GM23338 (cell line): ENCODE measurements at regions not wholly inside any gene's neighbourhood (a gene's known extent, or its start where the extent isn't known, plus 50 kb on each side); places are given as distances from the start of the nearest gene placed in this dataset.

Experiments
- ATAC-seq: fragments of 200-7000 bp; cut with Tn5 transposase; 3 replicates; pipeline ENCODE4 v1.9.1; 2020
- DNase-seq: peaks from one replicate; pipeline ENCODE4 v3.0.0-alpha.2; 2015; ENCODE audit warnings: low spot score
- H2AFZ ChIP-seq: fragments of 200-600 bp; sonication (generic); 2 replicates; pipeline ENCODE4 v1.8.0; 2016; ENCODE audit warnings: antibody characterized with exemption, mild to moderate bottlenecking, moderate library complexity
- H3F3A ChIP-seq: fragments of 200-600 bp; sonication (generic); replicated peaks from 2 replicates; pipeline ENCODE4 v1.8.0; 2017; ENCODE audit warnings: antibody characterized with exemption, mixed run types, low read depth
- H3K27ac ChIP-seq: fragments of 200-600 bp; sonication (generic); 2 replicates; pipeline ENCODE4 v1.6.1; 2016; ENCODE audit warnings: low read depth
- H3K27me3 ChIP-seq: fragments of 200-600 bp; sonication (generic); 2 replicates; pipeline ENCODE4 v1.8.0; 2016; ENCODE audit warnings: mild to moderate bottlenecking, mixed run types, moderate library complexity; ENCODE audit not compliant: insufficient read depth
- H3K36me3 ChIP-seq: fragments of 200-600 bp; sonication (generic); 2 replicates; pipeline ENCODE4 v1.8.0; 2016; ENCODE audit warnings: mild to moderate bottlenecking; ENCODE audit not compliant: insufficient read depth
- H3K4me1 ChIP-seq: fragments of 200-600 bp; sonication (generic); 2 replicates; pipeline ENCODE4 v1.8.0; 2016; ENCODE audit warnings: mild to moderate bottlenecking, moderate library complexity; ENCODE audit not compliant: insufficient read depth
- H3K4me2 ChIP-seq: fragments of 200-600 bp; sonication (generic); 2 replicates; pipeline ENCODE4 v1.7.1; 2017; ENCODE audit warnings: mixed run types
- H3K4me3 ChIP-seq: fragments of 200-600 bp; sonication (generic); 2 replicates; pipeline ENCODE4 v1.6.1; 2016; ENCODE audit warnings: mixed run types
- H3K79me2 ChIP-seq: fragments of 200-600 bp; sonication (generic); replicated peaks from 2 replicates; pipeline ENCODE4 v1.8.0; 2017; ENCODE audit warnings: mild to moderate bottlenecking; ENCODE audit not compliant: insufficient read depth
- H3K9me2 ChIP-seq: fragments of 200-600 bp; sonication (generic); 2 replicates; pipeline ENCODE4 v1.8.0; 2017; ENCODE audit not compliant: insufficient read depth
- H4K20me1 ChIP-seq: fragments of 200-600 bp; sonication (generic); replicated peaks from 2 replicates; pipeline ENCODE4 v1.8.0; 2017; ENCODE audit warnings: mild to moderate bottlenecking; ENCODE audit not compliant: insufficient read depth
- H3K27ac Mint-ChIP-seq: 2 replicates; pipeline ENCODE4 v1.8.0; 2020; ENCODE audit warnings: inconsistent platforms, mild to moderate bottlenecking, moderate library complexity, mixed read lengths
- H3K27me3 Mint-ChIP-seq: 3 replicates; pipeline ENCODE4 v1.8.0; 2022; ENCODE audit warnings: low read depth, mild to moderate bottlenecking, moderate library complexity, mixed read lengths, inconsistent platforms; ENCODE audit not compliant: insufficient read depth, poor library complexity
- H3K36me3 Mint-ChIP-seq: 3 replicates; pipeline ENCODE4 v1.8.0; 2021; ENCODE audit warnings: low read depth, mild to moderate bottlenecking, inconsistent platforms, moderate library complexity, mixed read lengths
- H3K4me1 Mint-ChIP-seq: 3 replicates; pipeline ENCODE4 v1.8.0; 2020; ENCODE audit warnings: mild to moderate bottlenecking, inconsistent platforms, mixed read lengths
- H3K4me3 Mint-ChIP-seq: 3 replicates; pipeline ENCODE4 v1.8.0; 2021; ENCODE audit warnings: moderate library complexity, mild to moderate bottlenecking, inconsistent platforms, mixed read lengths
- H3K9me3 Mint-ChIP-seq: 3 replicates; pipeline ENCODE4 v1.8.0; 2020; ENCODE audit warnings: moderate library complexity, mild to moderate bottlenecking, inconsistent platforms, mixed read lengths
- CREB1 ChIP-seq: fragments of 250-450 bp; sonication (Bioruptor Pico); IDR thresholded peaks from 2 replicates; pipeline ENCODE4 v1.5.0; 2020; ENCODE audit warnings: low read depth, mild to moderate bottlenecking, moderate library complexity
- CTCF ChIP-seq, 2 experiments: fragments of 200-600 bp in 1 of 2; sonication (generic) in 1 of 2; conservative IDR thresholded peaks; 2 replicates each; pipeline versions ENCODE4 v1.5.1 to v1.6.1; 2016 to 2017; ENCODE audit warnings: antibody characterized with exemption in 2 of 2, low read depth in 2 of 2, mild to moderate bottlenecking in 2 of 2, moderate library complexity in 1 of 2
- ETS1 ChIP-seq: IDR thresholded peaks from 2 replicates; pipeline ENCODE4 v1.6.1; 2016; ENCODE audit warnings: antibody characterized with exemption
- EZH2 ChIP-seq: fragments of 200-600 bp; sonication (generic); IDR thresholded peaks from one replicate; pipeline ENCODE4 v1.8.0; 2017; ENCODE audit warnings: antibody characterized with exemption, mild to moderate bottlenecking, low read depth; ENCODE audit not compliant: unreplicated experiment
- EZH2phosphoT487 ChIP-seq: fragments of 200-600 bp; sonication (generic); IDR thresholded peaks from one replicate; pipeline ENCODE4 v1.8.1; 2018; ENCODE audit warnings: antibody characterized with exemption; ENCODE audit not compliant: unreplicated experiment
- JUNB ChIP-seq: IDR thresholded peaks from one replicate; pipeline ENCODE4 v1.6.1; 2016; ENCODE audit warnings: antibody characterized with exemption; ENCODE audit not compliant: unreplicated experiment
- NANOG ChIP-seq: IDR thresholded peaks from 2 replicates; pipeline ENCODE4 v1.6.1; 2016; ENCODE audit warnings: antibody characterized with exemption, borderline replicate concordance
- REST ChIP-seq: IDR thresholded peaks from one replicate; pipeline ENCODE4 v1.6.1; 2018; ENCODE audit warnings: antibody characterized with exemption; ENCODE audit not compliant: unreplicated experiment
- ZNF114 ChIP-seq: fragments of 250-450 bp; sonication (Bioruptor Pico); IDR thresholded peaks from 2 replicates; pipeline ENCODE4 v1.5.0; 2020; ENCODE audit warnings: mild to moderate bottlenecking, moderate library complexity
- ZNF331 ChIP-seq: fragments of 250-450 bp; sonication (Bioruptor Pico); IDR thresholded peaks from 2 replicates; pipeline ENCODE4 v1.5.0; 2020; ENCODE audit warnings: low read depth, mild to moderate bottlenecking, moderate library complexity
- ZNF462 ChIP-seq: fragments of 250-450 bp; sonication (Bioruptor Pico); IDR thresholded peaks from 2 replicates; pipeline ENCODE4 v1.5.0; 2020; ENCODE audit warnings: mild to moderate bottlenecking, moderate library complexity

GRCh38 chr5:124060011-124060410 is 548.0 kb downstream of the CSNK1G3 start (continued):
- TF ChIP-seq REST: no peak
- TF ChIP-seq JUNB: no peak
- TF ChIP-seq ZNF114 (CRISPR knock-in tag): no peak
- no peak for TF ChIP-seq CREB1 (CRISPR knock-in tag)
- TF ChIP-seq NANOG: no peak
- TF ChIP-seq ETS1: no peak
- TF ChIP-seq CTCF (conservative IDR thresholded peaks at IDR 0.05; ENCODE audit: low read depth in 2 of 2): no peak
- no peak for TF ChIP-seq ZNF331

- no peak for ATAC-seq
Observed at GRCh38 chr5:124059200-124059599, 547.2 kb downstream of the CSNK1G3 start.

More at GRCh38 chr5:124059200-124059599, 547.2 kb downstream of the CSNK1G3 start:
- no peak for DNase-seq
- no peak overlapping the region for H3K27ac Mint-ChIP-seq
- no peaks in the 10 kb centered on the region for H3K4me1 Mint-ChIP-seq
- Histone ChIP-seq H4K20me1 (no peaks in the 10 kb centered on the region), H3K9me2 (no peaks in the 10 kb centered on the region; the same call in none of the 2 replicates), H3K79me2 (no peaks in the 10 kb centered on the region), H3K27ac (no peak overlapping the region), H3K4me2 (no peak overlapping the region), H3F3A (no peaks in the 10 kb centered on the region), H3K4me3 (no peak overlapping the region), H3K27me3 (no peaks in the 10 kb centered on the region), H3K4me1 (no peaks in the 10 kb centered on the region), H2AFZ (no peak overlapping the region), H3K36me3 (no peaks in the 10 kb centered on the region)
- no peak overlapping the region for H3K4me3 Mint-ChIP-seq
- TF ChIP-seq EZH2: no peak
- TF ChIP-seq NANOG: no peak
- no peak for TF ChIP-seq ZNF331
- TF ChIP-seq ZNF462 (CRISPR knock-in tag): no peak
- TF ChIP-seq EZH2phosphoT487: no peak
- no peaks in the 10 kb centered on the region for H3K27me3 Mint-ChIP-seq
- no peaks in the 10 kb centered on the region for H3K36me3 Mint-ChIP-seq
- H3K9me3 Mint-ChIP-seq: peaks cover 2% of the 10 kb centered on the region; the same call in 1 of the 3 replicates
